GM23338 (cell line): ENCODE measurements at regions not wholly inside any gene's neighbourhood (a gene's known extent, or its start where the extent isn't known, plus 50 kb on each side); places are given as distances from the start of the nearest gene placed in this dataset.

ENCODE experiments used
- ATAC-seq: fragments of 200-7000 bp; cut with Tn5 transposase; 3 replicates; pipeline ENCODE4 v1.9.1; 2020
- DNase-seq: peaks from one replicate; pipeline ENCODE4 v3.0.0-alpha.2; 2015; ENCODE audit warnings: low spot score
- H2AFZ ChIP-seq: fragments of 200-600 bp; sonication (generic); 2 replicates; pipeline ENCODE4 v1.8.0; 2016; ENCODE audit warnings: antibody characterized with exemption, mild to moderate bottlenecking, moderate library complexity
- H3F3A ChIP-seq: fragments of 200-600 bp; sonication (generic); replicated peaks from 2 replicates; pipeline ENCODE4 v1.8.0; 2017; ENCODE audit warnings: antibody characterized with exemption, mixed run types, low read depth
- H3K27ac ChIP-seq: fragments of 200-600 bp; sonication (generic); 2 replicates; pipeline ENCODE4 v1.6.1; 2016; ENCODE audit warnings: low read depth
- H3K27me3 ChIP-seq: fragments of 200-600 bp; sonication (generic); 2 replicates; pipeline ENCODE4 v1.8.0; 2016; ENCODE audit warnings: mild to moderate bottlenecking, mixed run types, moderate library complexity; ENCODE audit not compliant: insufficient read depth
- H3K36me3 ChIP-seq: fragments of 200-600 bp; sonication (generic); 2 replicates; pipeline ENCODE4 v1.8.0; 2016; ENCODE audit warnings: mild to moderate bottlenecking; ENCODE audit not compliant: insufficient read depth
- H3K4me1 ChIP-seq: fragments of 200-600 bp; sonication (generic); 2 replicates; pipeline ENCODE4 v1.8.0; 2016; ENCODE audit warnings: mild to moderate bottlenecking, moderate library complexity; ENCODE audit not compliant: insufficient read depth
- H3K4me2 ChIP-seq: fragments of 200-600 bp; sonication (generic); 2 replicates; pipeline ENCODE4 v1.7.1; 2017; ENCODE audit warnings: mixed run types
- H3K4me3 ChIP-seq: fragments of 200-600 bp; sonication (generic); 2 replicates; pipeline ENCODE4 v1.6.1; 2016; ENCODE audit warnings: mixed run types
- H3K79me2 ChIP-seq: fragments of 200-600 bp; sonication (generic); replicated peaks from 2 replicates; pipeline ENCODE4 v1.8.0; 2017; ENCODE audit warnings: mild to moderate bottlenecking; ENCODE audit not compliant: insufficient read depth
- H3K9me2 ChIP-seq: fragments of 200-600 bp; sonication (generic); 2 replicates; pipeline ENCODE4 v1.8.0; 2017; ENCODE audit not compliant: insufficient read depth
- H4K20me1 ChIP-seq: fragments of 200-600 bp; sonication (generic); replicated peaks from 2 replicates; pipeline ENCODE4 v1.8.0; 2017; ENCODE audit warnings: mild to moderate bottlenecking; ENCODE audit not compliant: insufficient read depth
- H3K27ac Mint-ChIP-seq: 2 replicates; pipeline ENCODE4 v1.8.0; 2020; ENCODE audit warnings: inconsistent platforms, mild to moderate bottlenecking, moderate library complexity, mixed read lengths
- H3K27me3 Mint-ChIP-seq: 3 replicates; pipeline ENCODE4 v1.8.0; 2022; ENCODE audit warnings: low read depth, mild to moderate bottlenecking, moderate library complexity, mixed read lengths, inconsistent platforms; ENCODE audit not compliant: insufficient read depth, poor library complexity
- H3K36me3 Mint-ChIP-seq: 3 replicates; pipeline ENCODE4 v1.8.0; 2021; ENCODE audit warnings: low read depth, mild to moderate bottlenecking, inconsistent platforms, moderate library complexity, mixed read lengths
- H3K4me1 Mint-ChIP-seq: 3 replicates; pipeline ENCODE4 v1.8.0; 2020; ENCODE audit warnings: mild to moderate bottlenecking, inconsistent platforms, mixed read lengths
- H3K4me3 Mint-ChIP-seq: 3 replicates; pipeline ENCODE4 v1.8.0; 2021; ENCODE audit warnings: moderate library complexity, mild to moderate bottlenecking, inconsistent platforms, mixed read lengths
- H3K9me3 Mint-ChIP-seq: 3 replicates; pipeline ENCODE4 v1.8.0; 2020; ENCODE audit warnings: moderate library complexity, mild to moderate bottlenecking, inconsistent platforms, mixed read lengths
- CREB1 ChIP-seq: fragments of 250-450 bp; sonication (Bioruptor Pico); IDR thresholded peaks from 2 replicates; pipeline ENCODE4 v1.5.0; 2020; ENCODE audit warnings: low read depth, mild to moderate bottlenecking, moderate library complexity
- ETS1 ChIP-seq: IDR thresholded peaks from 2 replicates; pipeline ENCODE4 v1.6.1; 2016; ENCODE audit warnings: antibody characterized with exemption
- EZH2phosphoT487 ChIP-seq: fragments of 200-600 bp; sonication (generic); IDR thresholded peaks from one replicate; pipeline ENCODE4 v1.8.1; 2018; ENCODE audit warnings: antibody characterized with exemption; ENCODE audit not compliant: unreplicated experiment
- JUNB ChIP-seq: IDR thresholded peaks from one replicate; pipeline ENCODE4 v1.6.1; 2016; ENCODE audit warnings: antibody characterized with exemption; ENCODE audit not compliant: unreplicated experiment
- POLR2AphosphoS5 ChIP-seq: IDR thresholded peaks from 2 replicates; pipeline ENCODE4 v1.6.1; 2016; ENCODE audit warnings: antibody characterized with exemption, low read depth
- STAT1 ChIP-seq: IDR thresholded peaks from one replicate; pipeline ENCODE4 v1.6.1; 2016; ENCODE audit warnings: antibody characterized with exemption; ENCODE audit not compliant: unreplicated experiment
- ZNF114 ChIP-seq: fragments of 250-450 bp; sonication (Bioruptor Pico); IDR thresholded peaks from 2 replicates; pipeline ENCODE4 v1.5.0; 2020; ENCODE audit warnings: mild to moderate bottlenecking, moderate library complexity
- ZNF331 ChIP-seq: fragments of 250-450 bp; sonication (Bioruptor Pico); IDR thresholded peaks from 2 replicates; pipeline ENCODE4 v1.5.0; 2020; ENCODE audit warnings: low read depth, mild to moderate bottlenecking, moderate library complexity
- TF ChIP-seq, protein P1 (sequence below): IDR thresholded peaks from one replicate; pipeline ENCODE4 v1.6.1; 2018; ENCODE audit warnings: antibody characterized with exemption; ENCODE audit not compliant: unreplicated experiment

DNA sequence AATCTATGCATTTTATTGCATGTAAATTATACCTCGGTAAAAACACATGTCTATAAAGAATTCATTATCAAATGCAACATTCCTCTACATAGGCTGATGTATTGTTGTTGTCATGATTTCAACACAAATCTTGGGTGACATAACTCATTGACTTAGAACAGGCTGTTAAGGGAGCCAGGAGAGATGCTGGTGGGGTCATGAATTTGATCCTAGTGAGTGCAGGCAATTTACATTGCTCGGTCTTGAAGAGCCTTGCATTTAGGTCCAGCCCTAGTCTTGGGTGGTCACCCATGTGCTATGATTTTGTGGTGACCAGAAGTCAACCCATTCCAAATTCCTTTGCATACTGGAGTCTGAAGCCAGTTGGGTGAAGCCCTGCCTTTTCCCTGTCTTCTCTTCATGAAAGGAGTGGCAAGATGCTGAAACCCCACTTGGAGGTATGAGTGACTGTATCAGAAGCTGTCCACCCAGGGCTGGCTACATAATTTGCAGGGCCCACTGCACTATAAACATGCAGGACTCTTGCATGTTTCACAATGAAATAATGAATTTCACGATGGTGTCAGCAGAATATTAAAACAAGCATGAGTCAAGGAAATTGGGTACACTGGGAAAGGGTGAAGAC lies 59.2 kb downstream of the RPLP1 start (continued):
- TF ChIP-seq, protein P1, sequence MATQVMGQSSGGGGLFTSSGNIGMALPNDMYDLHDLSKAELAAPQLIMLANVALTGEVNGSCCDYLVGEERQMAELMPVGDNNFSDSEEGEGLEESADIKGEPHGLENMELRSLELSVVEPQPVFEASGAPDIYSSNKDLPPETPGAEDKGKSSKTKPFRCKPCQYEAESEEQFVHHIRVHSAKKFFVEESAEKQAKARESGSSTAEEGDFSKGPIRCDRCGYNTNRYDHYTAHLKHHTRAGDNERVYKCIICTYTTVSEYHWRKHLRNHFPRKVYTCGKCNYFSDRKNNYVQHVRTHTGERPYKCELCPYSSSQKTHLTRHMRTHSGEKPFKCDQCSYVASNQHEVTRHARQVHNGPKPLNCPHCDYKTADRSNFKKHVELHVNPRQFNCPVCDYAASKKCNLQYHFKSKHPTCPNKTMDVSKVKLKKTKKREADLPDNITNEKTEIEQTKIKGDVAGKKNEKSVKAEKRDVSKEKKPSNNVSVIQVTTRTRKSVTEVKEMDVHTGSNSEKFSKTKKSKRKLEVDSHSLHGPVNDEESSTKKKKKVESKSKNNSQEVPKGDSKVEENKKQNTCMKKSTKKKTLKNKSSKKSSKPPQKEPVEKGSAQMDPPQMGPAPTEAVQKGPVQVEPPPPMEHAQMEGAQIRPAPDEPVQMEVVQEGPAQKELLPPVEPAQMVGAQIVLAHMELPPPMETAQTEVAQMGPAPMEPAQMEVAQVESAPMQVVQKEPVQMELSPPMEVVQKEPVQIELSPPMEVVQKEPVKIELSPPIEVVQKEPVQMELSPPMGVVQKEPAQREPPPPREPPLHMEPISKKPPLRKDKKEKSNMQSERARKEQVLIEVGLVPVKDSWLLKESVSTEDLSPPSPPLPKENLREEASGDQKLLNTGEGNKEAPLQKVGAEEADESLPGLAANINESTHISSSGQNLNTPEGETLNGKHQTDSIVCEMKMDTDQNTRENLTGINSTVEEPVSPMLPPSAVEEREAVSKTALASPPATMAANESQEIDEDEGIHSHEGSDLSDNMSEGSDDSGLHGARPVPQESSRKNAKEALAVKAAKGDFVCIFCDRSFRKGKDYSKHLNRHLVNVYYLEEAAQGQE = no peak

DNA sequence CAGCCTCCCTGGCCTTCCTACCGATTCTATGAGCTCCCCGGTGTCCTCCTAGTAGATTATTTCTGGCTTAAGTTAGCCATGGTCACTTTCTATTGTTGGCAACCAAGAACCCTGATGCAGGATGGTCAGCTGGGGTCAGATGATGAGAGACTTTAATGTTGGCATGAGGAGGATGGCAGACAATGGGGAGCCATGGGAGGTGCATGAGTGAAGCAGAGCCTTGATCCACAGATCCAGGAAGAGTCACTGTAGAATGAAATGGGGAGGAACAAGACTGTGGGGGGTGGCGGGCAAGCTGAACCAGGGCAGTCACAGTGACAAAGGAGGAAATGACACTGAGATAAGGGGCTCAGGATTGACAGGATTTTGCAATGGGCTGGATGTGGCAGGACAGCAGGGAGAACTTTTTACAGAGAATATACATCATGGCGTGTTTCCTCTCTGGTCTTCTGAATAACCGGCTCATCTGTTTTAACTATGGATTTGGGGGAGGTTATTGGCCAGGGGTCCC lies 60.9 kb downstream of the RPLP1 start:
- no peaks in the 10 kb centered on the region for H3F3A ChIP-seq
- H4K20me1 ChIP-seq = no peaks in the 10 kb centered on the region
- H3K27ac Mint-ChIP-seq = no peak overlapping the region
- no peaks in the 10 kb centered on the region; the same call in 2 of the 3 replicates for H3K9me3 Mint-ChIP-seq
- H3K4me1 Mint-ChIP-seq = no peaks in the 10 kb centered on the region
- no peak overlapping the region for H3K4me2 ChIP-seq
- no peaks in the 10 kb centered on the region for H3K4me1 ChIP-seq
- TF ChIP-seq POLR2AphosphoS5 (no peak), ETS1 (no peak), CREB1 (CRISPR knock-in tag) (no peak), EZH2phosphoT487 (no peak), STAT1 (no peak), ZNF114 (CRISPR knock-in tag) (no peak), JUNB (no peak), ZNF331 (CRISPR knock-in tag) (no peak)
- TF ChIP-seq, protein P1 = no peak
- no peaks in the 10 kb centered on the region for H3K36me3 ChIP-seq
- no peaks in the 10 kb centered on the region for H3K9me2 ChIP-seq
- DNase-seq (no peak), ATAC-seq (no peak)
- H3K27me3 ChIP-seq = no peaks in the 10 kb centered on the region
- H3K27ac ChIP-seq = no peak overlapping the region
- H3K36me3 Mint-ChIP-seq = no peaks in the 10 kb centered on the region
- no peak overlapping the region for H2AFZ ChIP-seq
- no peaks in the 10 kb centered on the region for H3K79me2 ChIP-seq
- H3K4me3 ChIP-seq = no peak overlapping the region
- H3K4me3 Mint-ChIP-seq = no peak overlapping the region
- H3K27me3 Mint-ChIP-seq = no peaks in the 10 kb centered on the region
